GM18505 (cell line): ENCODE measurements at regions not wholly inside any gene's neighbourhood (a gene's known extent, or its start where the extent isn't known, plus 50 kb on each side); places are given as distances from the start of the nearest gene placed in this dataset.
"Not testable (repeated sequence)": the region's sequence is repeated elsewhere in the genome, so short reads cannot be mapped to it uniquely, and the experiment has no call there.

Experiments
- ATAC-seq: cut with Tn5 transposase; IDR thresholded peaks from one replicate; pipeline ENCODE4 v1.9.1; 2021; ENCODE audit not compliant: unreplicated experiment
- POLR2A ChIP-seq: IDR thresholded peaks from 4 replicates; pipeline ENCODE4 v1.6.1; 2011; ENCODE audit warnings: borderline replicate concordance; ENCODE audit not compliant: insufficient read depth, insufficient read length; ENCODE audit errors: extremely low read depth

DNA sequence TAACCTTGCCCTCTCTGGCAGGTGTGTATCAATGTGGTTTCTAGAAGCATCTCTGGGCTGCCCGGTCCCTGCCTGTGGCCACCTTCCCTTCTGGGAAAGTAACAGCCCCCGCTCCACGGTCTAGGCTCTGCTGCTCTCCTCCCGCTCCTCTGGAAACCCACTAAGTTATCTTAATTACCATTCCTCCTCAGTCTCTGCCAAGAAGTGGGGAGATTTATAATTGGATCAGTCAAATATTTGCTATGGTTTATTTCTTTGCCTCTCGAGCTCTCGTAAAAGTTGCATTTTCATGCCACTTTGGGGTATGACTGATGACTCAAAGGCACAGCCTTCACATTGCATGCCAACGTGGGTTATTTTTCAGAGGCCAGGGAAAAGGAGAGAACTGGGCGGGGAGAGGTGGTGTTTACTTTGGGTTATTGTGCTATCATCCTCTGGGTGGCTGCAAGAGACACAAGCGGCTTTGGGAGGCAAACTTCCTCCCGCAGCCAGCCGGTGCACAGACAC is 205.3 kb upstream of the WWC1 start:
- ATAC-seq: no peak

DNA sequence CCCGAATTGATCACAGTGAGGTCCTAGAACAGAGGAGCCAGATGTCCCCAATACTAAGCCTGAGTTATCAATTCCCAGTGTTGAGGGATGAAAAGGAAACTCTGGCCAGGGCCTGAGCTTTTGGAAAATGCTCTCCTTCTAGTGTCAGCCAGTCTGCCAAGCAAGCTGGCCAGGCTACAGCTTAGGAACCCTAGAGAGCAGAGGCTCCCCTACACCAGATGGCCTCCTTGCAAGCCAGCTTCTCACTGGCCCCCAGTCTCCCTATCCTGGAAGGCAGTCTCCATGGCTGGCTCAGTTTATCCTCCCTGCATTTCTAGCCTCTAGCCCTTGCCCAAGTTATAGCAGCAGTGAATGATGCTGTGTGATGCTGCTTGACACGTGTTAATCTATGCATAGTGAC is 204.7 kb upstream of the WWC1 start:
- ATAC-seq: no peak

More for the DNA sequence above, 205.3 kb upstream of the WWC1 start:
- no peak for TF ChIP-seq POLR2A

DNA sequence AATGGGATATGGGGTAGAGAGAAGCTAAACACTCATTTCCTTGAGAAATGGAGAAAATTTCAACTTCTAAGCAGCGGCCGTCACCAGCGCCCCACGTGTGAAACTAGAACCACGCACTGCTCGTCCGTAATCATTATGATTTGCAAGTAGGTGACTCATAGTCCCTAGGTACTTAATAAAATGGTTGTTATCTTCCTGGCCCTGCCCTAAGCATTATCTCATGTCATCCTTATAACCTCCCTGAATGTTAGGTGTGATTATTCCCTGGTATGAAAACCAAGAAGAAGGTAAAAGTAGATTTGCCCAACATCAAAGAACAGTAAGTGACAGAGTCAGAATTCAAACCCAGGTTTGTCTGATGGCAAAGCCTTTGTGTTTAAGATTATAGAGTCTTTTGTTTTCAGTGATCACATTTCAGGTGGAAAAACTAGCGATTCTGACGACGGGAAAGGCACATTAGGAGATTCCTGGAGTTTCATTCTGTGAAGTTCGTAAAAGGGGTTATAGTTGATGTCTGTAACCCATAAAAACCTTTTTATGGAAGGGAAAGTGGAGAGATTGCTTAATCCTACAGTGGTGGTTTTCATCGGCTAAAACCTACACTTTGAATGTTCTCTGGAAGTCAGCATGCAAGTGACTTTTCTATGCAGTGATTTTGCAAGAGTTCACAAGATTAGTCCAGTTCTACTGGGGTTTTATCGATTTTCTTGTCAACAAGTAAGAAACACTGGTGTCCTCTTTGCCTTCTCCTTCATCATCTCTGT is 202.9 kb upstream of the WWC1 start:
- ATAC-seq: no peak
- no peak for TF ChIP-seq POLR2A

More for the DNA sequence above, 204.7 kb upstream of the WWC1 start:
- no peak for TF ChIP-seq POLR2A

DNA sequence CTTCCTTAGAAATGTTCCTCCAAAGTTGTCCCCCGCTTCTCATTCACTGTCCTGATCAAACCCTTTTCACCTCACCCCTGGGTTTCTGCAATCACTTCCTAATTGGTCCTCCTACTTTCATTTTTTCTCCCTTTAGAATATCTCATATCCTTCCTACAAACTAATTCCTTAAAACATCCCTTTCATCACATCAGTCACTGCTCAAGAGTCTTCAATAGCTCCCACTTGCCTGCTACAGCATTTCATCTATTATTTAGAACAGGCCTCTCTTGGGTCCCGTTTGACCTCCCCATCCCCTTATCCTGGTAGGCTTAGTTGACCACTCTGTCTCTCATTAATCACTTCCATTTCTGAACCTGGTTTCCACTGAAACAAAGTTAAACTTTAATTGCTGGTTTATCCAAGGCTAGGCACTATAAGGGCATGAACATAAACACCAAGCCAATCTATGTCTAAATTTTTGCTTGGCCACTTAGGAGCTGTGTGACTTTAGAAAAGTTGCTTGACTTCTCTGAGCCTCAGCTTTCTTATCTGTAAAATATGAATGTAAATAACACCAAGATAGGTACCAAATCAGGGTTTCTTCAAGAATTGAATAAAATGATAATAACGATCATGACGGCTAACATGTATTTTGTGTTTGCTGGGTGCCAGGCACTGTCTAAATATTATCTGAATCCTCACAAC is 202.1 kb upstream of the WWC1 start:
- TF ChIP-seq POLR2A: no peak
- ATAC-seq: no peak

DNA sequence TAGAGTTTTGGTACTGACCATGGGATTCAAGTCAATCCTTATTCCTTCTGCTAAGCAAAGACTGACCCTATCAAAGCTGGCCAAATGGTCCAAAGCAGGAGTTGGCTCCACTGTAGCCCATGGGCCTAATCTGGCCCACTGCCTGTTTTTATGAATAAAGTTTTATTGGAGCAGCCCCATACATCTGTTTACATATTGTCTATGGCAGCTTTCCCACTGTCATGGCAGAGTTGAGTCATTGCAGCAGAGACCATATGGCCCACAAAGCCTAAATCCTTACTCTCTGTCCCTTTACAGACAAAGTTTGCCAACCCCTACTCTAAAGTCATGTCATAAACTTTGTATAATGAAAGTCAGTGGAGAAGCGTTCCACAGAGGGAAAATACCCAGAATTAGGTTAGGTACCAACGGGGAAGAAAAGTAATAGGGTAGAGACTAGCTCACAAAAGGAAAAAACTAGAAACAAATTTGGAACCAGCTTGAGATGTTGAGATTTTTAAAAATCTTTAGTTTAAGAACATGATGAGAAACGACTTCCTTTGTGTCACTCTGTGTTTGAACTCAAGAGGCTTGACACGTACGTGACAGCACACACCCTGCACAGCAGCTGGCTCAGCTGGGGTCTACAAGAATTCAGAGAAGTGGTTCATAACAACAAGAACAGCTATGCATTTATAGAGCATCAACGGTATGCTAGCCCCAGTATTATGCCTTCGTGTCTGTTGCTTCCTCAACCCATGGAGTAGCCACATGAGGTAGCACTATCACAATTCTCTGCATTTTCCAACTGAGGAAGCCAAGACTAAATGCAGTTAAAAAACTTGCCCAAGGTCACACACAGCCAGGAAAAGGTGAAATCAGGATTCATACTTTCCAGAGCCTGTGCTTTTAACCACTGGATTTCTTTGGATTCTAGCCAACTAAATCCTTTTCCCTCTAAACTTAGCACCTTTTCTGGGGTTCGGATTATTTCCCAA is 198.9 kb upstream of the WWC1 start:
- TF ChIP-seq POLR2A: no peak

DNA sequence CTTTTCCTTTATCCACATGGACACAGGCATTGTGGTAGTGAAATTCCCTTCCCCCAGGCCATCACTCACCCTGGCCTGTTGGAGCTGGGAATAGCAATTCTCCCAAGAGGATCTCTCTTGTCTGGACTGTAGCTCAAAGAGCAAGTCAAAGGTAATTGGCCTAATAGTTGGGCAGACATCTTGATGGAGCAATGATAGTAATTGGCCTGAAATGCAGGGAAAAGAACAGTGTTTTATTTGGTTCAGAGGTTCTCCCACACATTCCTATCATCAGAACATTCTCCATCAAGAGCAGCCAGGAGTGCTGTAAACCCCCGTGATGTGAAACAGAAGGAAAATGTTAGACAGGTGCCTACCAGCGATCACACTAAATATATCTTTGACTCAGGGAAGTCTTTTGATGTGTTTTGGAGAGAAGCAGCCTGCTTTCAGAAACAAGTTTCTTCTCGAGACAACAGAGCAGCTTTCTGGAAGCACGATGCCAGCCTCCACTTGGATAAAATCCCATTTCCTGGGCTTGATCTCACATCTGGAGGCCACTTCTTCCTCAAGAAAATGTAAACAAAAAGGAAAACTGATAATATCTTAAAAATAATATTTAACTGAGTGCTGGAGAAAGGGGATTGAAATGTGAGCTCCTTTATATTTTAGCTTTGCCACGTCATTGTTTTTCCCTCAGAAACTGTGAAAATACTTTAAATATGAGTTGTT is 198.1 kb upstream of the WWC1 start:
- no peak for TF ChIP-seq POLR2A
- no peak for ATAC-seq

More for the DNA sequence above, 198.9 kb upstream of the WWC1 start:
- no peak for ATAC-seq

DNA sequence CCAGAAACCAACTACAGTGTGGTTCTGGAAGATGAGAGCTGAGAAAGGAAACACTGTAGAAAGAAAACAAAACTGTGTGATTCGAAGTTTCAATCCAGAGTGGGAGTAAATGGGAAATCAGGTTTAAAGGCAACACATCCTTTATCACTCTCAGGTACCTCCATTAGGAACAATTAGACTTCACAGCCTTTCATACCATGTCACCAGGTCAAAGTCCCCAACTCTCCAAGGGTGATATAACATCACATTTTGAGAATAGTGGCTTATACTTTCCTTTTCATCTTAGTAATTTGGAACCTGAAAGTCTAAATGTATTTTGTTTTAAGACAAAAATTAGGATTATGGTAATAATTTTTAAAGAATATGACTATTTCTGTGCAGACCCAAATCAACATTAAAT is 194.9 kb upstream of the WWC1 start:
- ATAC-seq: no peak
- no peak for TF ChIP-seq POLR2A

DNA sequence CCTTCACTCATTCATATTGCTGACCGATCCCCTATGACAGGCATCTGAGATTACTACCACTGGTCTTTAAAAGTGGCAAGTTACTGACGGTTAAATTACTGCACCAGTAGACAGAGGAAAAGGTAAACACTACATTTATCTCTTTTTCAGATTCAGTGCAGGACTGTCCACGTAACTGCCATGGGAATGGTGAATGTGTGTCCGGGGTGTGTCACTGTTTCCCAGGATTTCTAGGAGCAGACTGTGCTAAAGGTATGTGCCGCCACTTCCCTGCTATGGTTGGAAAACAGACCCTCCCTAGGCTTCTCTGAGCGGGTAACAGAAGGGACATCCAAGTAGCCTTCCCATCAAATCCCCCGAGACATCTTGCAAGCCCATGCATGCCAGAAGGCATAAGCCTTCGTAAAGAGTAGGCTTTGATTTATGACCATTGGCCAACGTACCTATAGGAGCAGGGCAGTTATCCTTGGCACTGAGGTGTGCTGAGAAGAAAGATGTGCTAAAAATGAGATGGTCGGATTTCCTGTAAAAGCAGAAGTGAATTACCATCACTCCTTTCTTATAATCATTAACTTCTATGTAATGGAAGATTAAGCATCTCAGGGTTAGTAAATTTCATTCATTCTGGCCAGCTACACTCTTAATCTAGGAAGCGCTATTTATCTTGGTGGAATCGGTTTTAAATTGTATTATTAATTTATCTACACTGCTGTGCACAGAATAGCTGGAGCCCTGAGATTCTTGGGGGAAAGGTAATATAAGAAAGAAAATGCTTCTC is 193.4 kb upstream of the WWC1 start:
- no peak for ATAC-seq
- no peak for TF ChIP-seq POLR2A

DNA sequence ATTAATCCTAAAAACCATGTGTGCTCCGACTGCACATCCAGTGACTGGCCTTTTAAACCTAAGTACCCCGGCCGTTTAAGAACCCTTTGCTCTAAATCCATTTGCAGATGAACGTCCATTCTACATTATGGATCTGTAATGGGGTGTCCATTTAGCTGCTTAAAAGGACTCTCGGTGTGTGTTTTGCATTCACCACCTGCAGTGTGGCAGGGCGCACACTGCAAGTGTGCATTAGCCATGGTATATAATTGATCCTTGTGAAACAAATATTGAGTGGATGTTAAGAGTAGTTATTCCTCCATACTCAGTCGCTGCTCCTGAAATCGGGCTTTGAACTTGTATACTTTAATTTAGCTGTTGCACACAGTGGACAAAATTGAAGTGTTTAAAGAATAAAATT is 190.1 kb upstream of the WWC1 start:
- no peak for ATAC-seq
- no peak for TF ChIP-seq POLR2A

DNA sequence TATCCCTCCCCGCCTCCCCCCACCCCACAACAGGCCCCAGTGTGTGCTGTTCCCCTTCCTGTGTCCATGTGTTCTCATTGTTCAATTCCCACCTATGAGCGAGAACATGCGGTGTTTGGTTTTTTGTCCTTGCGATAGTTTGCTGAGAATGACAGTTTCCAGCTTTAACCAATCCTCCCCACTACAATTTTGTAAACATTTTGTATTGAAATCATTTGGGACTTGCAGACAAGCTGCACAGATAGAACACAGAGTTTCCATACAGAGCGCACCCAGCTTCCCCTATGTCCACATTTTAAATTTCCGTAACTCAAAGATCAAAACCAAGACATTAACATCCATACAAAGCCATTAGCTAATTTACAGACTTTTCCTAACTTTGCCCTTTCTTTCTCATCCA is 188.4 kb upstream of the WWC1 start:
- ATAC-seq: not testable (repeated sequence)

DNA sequence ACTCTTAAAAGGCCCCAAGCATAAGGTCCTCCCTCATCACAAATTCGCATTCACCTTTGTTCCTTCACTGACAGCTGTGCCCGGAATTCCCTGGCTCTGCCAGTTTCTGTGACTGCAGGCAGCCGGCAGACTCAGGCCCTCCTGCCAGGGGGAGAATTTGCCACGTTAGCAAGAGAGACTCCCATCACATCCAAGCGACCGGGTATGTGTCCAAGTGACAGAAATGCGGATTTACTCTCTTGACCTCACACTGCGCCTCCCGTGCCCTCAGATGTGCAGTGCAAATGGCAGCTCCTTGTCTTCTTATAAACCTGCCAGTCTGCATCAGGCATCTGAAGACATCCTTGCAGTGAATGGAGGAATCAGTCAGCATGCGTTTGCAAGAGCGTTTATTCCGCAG is 187.1 kb upstream of the WWC1 start:
- ATAC-seq: no peak

More for the DNA sequence above, 187.1 kb upstream of the WWC1 start:
- no peak for TF ChIP-seq POLR2A
